ENCODE measurements at regions not wholly inside any gene's neighbourhood (a gene's known extent, or its start where the extent isn't known, plus 50 kb on each side); places are given as distances from the start of the nearest gene placed in this dataset.

GRCh38 chr18:57991552-57991951 lies 52.5 kb upstream of the NEDD4L start:
- DNase-seq (ENCODE audit: low read depth) = no peak

GRCh38 chr18:57989536-57989935 lies 54.5 kb upstream of the NEDD4L start:
- DNase-seq (ENCODE audit: low read depth) = no peak

- DNase-seq (ENCODE audit: low read depth) = no peak
Observed at GRCh38 chr18:57984490-57985115, 59.4 kb upstream of the NEDD4L start.

- no peak for DNase-seq (ENCODE audit: low read depth)
Observed at GRCh38 chr18:57983965-57984364, 60.1 kb upstream of the NEDD4L start.

GRCh38 chr18:57983472-57983871 lies 60.6 kb upstream of the NEDD4L start:
- DNase-seq (ENCODE audit: low read depth) = no peak

- DNase-seq (ENCODE audit: low read depth) = no peak
Observed at GRCh38 chr18:57982372-57983021, 61.5 kb upstream of the NEDD4L start.

GRCh38 chr18:57981308-57982028 lies 62.6 kb upstream of the NEDD4L start:
- DNase-seq (ENCODE audit: low read depth) = no peak

- DNase-seq (ENCODE audit: low read depth) = no peak
Observed at GRCh38 chr18:57980573-57981307, 63.3 kb upstream of the NEDD4L start.

GRCh38 chr18:57976230-57976773 lies 67.7 kb upstream of the NEDD4L start:
- no peak for DNase-seq (ENCODE audit: low read depth)

- DNase-seq (ENCODE audit: low read depth) = no peak
Observed at GRCh38 chr18:57975805-57976204, 68.2 kb upstream of the NEDD4L start.

- DNase-seq (ENCODE audit: low read depth) = no peak
Observed at GRCh38 chr18:57974585-57975265, 69.3 kb upstream of the NEDD4L start.

- no peak for DNase-seq (ENCODE audit: low read depth)
Observed at GRCh38 chr18:57973889-57974288, 70.1 kb upstream of the NEDD4L start.

GRCh38 chr18:57970356-57971095 lies 73.5 kb upstream of the NEDD4L start:
- no peak for DNase-seq (ENCODE audit: low read depth)

GRCh38 chr18:57969824-57970223 lies 74.2 kb upstream of the NEDD4L start:
- no peak for DNase-seq (ENCODE audit: low read depth)

GRCh38 chr18:57965246-57965645 lies 78.8 kb upstream of the NEDD4L start:
- DNase-seq (ENCODE audit: low read depth) = no peak

GRCh38 chr18:57961876-57962505 lies 82.0 kb upstream of the NEDD4L start:
- DNase-seq (ENCODE audit: low read depth) = no peak

- DNase-seq (ENCODE audit: low read depth) = no peak
Observed at GRCh38 chr18:57961411-57961810, 82.6 kb upstream of the NEDD4L start.

- no peak for DNase-seq (ENCODE audit: low read depth)
Observed at GRCh38 chr18:57959278-57959677, 84.7 kb upstream of the NEDD4L start.

GRCh38 chr18:57957210-57957609 lies 86.8 kb upstream of the NEDD4L start:
- no peak for DNase-seq (ENCODE audit: low read depth)

- DNase-seq (ENCODE audit: low read depth) = no peak
Observed at GRCh38 chr18:57956491-57956890, 87.5 kb upstream of the NEDD4L start.

GRCh38 chr18:57954935-57955334 lies 89.1 kb upstream of the NEDD4L start:
- no peak for DNase-seq (ENCODE audit: low read depth)

All from activated T-cell treated with anti-CD3 and anti-CD28 coated beads for 1 hour (primary cell).